Uterus (tissue), 2 donors: ENCODE measurements at regions not wholly inside any gene's neighbourhood (a gene's known extent, or its start where the extent isn't known, plus 50 kb on each side); places are given as distances from the start of the nearest gene placed in this dataset.

Experiments used
- POLR2A ChIP-seq, 2 donors: fragments of 450-650 bp; IDR thresholded peaks; one replicate each; pipeline ENCODE4 v1.6.1; 2016; ENCODE audit warnings: antibody characterized with exemption in 2 of 2, mild to moderate bottlenecking in 1 of 2, moderate library complexity in 1 of 2
- TF ChIP-seq, protein P1 (sequence below), 4 experiments: fragments of 200-600 bp in 2 of 4; fragments of 450-650 bp in 2 of 4; sonication (generic) in 2 of 4; IDR thresholded peaks; one replicate each; pipeline ENCODE4 v1.5.1; 2016 to 2019; ENCODE audit warnings: antibody characterized with exemption in 4 of 4, mild to moderate bottlenecking in 2 of 4, moderate library complexity in 1 of 4

DNA sequence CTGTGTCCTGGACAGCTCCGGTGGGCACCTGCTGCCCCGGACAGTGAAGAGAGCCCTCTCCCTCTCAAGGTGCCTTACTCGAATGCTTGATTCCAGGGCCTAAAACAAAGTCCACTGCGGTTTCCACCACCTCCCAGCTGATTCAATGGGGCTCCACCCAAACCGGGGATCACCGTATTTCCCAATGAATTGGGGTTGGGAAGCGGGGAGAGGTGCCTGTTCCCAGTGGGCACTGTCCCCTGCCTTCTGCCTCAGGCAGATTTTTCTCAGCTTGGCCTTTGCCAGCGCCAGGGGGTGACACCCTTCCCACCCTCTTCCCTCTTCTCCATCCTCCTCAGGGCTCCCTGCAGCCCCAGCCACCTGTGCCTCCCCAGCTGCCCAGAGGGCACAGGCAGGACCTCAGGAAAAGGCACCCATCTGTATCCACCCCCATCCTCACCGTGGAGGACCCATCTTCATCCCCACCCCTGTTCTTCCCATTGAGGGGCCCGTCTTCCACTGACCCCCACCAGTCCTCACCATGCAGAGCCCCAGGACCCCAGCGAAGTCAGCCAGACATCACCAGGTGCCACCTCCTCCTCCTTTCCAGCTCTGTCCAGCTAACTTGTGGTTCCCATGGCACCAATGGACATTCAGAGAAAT lies 66.7 kb upstream of the HPCAL1 start:
- TF ChIP-seq POLR2A (IDR thresholded peaks at IDR 0.05), result no peak
- TF ChIP-seq, protein P1, sequence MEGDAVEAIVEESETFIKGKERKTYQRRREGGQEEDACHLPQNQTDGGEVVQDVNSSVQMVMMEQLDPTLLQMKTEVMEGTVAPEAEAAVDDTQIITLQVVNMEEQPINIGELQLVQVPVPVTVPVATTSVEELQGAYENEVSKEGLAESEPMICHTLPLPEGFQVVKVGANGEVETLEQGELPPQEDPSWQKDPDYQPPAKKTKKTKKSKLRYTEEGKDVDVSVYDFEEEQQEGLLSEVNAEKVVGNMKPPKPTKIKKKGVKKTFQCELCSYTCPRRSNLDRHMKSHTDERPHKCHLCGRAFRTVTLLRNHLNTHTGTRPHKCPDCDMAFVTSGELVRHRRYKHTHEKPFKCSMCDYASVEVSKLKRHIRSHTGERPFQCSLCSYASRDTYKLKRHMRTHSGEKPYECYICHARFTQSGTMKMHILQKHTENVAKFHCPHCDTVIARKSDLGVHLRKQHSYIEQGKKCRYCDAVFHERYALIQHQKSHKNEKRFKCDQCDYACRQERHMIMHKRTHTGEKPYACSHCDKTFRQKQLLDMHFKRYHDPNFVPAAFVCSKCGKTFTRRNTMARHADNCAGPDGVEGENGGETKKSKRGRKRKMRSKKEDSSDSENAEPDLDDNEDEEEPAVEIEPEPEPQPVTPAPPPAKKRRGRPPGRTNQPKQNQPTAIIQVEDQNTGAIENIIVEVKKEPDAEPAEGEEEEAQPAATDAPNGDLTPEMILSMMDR (IDR thresholded peaks at IDR 0.05), result no peak
